ENCODE measurements at regions not wholly inside any gene's neighbourhood (a gene's known extent, or its start where the extent isn't known, plus 50 kb on each side); places are given as distances from the start of the nearest gene placed in this dataset.

DNA sequence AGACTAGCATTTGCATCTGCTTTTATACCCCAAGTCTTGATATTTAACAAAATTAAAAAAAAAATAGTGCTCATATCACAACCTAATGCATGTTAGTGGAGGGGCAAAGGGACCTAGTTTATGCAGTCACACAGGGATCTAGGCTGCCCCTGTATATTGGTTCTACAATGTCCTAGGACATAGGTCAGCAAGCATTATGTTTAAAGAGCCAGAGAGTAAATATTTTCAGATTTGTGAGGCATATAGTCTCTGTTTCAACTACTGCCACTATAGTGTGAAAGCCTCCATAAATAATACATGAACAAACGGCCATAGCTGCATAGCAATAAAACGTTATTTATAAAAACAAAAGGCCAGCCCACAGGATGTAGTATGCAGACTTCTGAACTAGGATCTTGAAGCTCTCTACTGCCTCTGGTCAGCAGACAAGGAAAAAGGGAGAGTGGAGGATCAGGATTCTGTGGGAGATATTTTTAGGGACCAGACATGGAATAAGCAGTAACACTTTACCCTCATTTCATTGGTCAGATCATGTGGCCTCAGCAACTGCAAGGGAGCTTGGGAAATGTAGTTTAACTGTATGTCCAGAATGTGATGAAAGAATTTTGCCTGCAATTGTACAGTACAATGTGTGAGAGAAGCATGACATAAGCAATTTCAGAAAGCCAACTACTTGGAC is 414.2 kb upstream of the SPTLC3 start:
- ATAC-seq (replicated peaks in 6 of 8), result peak; percentile 59 to 100 (median 97)
- no peak overlapping the region for H3K27ac ChIP-seq
- no peak overlapping the region for H3K4me3 ChIP-seq
- H3K4me1 ChIP-seq (replicated peaks in 1 of 2), result peaks cover 0 to 10% of the 10 kb centered on the region in 2 donors
- in situ Hi-C loops (cut with MboI; ENCODE audit: low pct_unique_long_range_greater_than_20kb in 2 of 9, low sequenced_read_pairs in 9 of 9, unreplicated experiment in 9 of 9), result no loop called here
- WGBS, 10 experiments, result 0 to 77% (median 49%) methylated on average over 1 to 2 of the region's 2 CpGs; no CpG with 5 or more reads in 3 of the 10 experiments

DNA sequence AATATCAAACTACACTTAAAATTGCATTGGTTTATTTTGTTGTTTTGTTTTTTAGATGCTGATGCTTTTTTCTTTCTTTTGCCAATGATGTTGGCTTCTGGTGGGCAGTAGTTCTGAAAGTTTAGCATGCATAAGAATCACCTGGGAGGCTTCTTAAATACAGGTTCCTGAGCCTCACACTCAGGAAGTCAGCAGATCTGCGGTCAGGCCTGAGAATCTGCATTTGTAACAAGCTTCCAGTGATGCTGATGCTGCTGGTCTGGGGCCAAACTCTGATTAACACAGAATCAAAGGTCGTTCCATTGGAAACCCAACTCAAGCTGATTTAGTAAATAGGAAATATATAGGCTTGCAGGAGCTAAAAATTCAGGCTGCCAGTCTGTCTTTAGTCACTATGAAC is 412.9 kb upstream of the SPTLC3 start:
- Histone ChIP-seq H3K27ac (no peak overlapping the region), H3K4me1 (replicated peaks in 1 of 2) (peaks cover 0 to 10% of the 10 kb centered on the region in 2 donors), H3K4me3 (no peak overlapping the region)
- 0 to 100% (median 69%) methylated on average over 1 to 2 of the region's 2 CpGs; no CpG with 5 or more reads in 3 of the 10 experiments for WGBS, 10 experiments
- ATAC-seq (replicated peaks in 6 of 8), result no peak
- in situ Hi-C loops (cut with MboI; ENCODE audit: low pct_unique_long_range_greater_than_20kb in 2 of 9, low sequenced_read_pairs in 9 of 9, unreplicated experiment in 9 of 9), result no loop called here

DNA sequence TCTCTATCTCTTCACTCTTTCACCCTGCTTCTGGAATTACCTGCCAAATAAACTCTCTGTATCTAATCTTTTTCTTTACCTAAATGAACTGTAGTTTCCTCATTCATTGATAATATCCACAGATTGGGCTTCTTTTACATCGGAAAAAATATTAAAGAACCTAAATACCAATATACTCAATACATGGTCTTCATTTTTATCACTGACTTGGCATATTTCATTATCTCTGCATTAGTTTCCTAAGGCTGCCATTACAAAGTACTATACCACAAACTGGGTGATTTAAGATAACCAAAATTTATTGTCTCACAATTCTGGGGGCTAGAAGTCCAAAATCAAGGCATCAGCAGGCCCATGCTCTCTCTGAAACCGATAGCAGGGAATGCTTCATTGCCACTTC is 411.9 kb upstream of the SPTLC3 start:
- H3K27ac ChIP-seq, result no peak overlapping the region
- H3K4me3 ChIP-seq, result no peak overlapping the region
- WGBS, 10 experiments, result 0 to 100% (median 58%) methylated on average over 1 to 2 of the region's 2 CpGs; no CpG with 5 or more reads in 2 of the 10 experiments
- no peak for ATAC-seq (replicated peaks in 6 of 8)
- in situ Hi-C loops (cut with MboI; ENCODE audit: low pct_unique_long_range_greater_than_20kb in 2 of 9, low sequenced_read_pairs in 9 of 9, unreplicated experiment in 9 of 9), result no loop called here
- peaks cover 0 to 10% of the 10 kb centered on the region in 2 donors for H3K4me1 ChIP-seq (replicated peaks in 1 of 2)

DNA sequence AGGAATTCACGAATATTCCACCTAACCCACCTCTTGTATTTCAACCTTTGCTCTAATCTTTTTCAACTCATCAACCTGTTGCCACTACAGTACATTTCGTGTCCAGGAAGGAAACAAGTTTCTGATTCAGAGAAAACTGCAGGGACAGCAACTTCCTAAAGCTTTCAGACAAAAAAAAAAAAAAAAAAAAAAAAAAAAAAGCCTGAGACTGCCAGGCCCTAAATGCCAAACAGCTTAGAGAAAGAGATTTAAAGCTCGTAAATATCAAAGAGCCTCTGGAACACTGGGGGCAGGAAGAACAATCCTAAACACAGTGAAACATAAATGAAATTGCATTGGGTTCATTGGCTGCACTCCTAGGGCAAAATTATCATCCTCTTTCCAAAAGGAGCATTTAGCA is 411.2 kb upstream of the SPTLC3 start:
- 0 to 100% (median 55%) methylated on average over 1 to 3 of the region's 3 CpGs for whole genome bisulfite sequencing, 10 experiments
- in situ Hi-C loops (cut with MboI; ENCODE audit: low pct_unique_long_range_greater_than_20kb in 2 of 9, low sequenced_read_pairs in 9 of 9, unreplicated experiment in 9 of 9), result no loop called here
- ATAC-seq (replicated peaks in 6 of 8), result no peak
- Histone ChIP-seq H3K4me3 (no peak overlapping the region), H3K4me1 (replicated peaks in 1 of 2) (peaks cover 0 to 10% of the 10 kb centered on the region in 2 donors), H3K27ac (no peak overlapping the region)

DNA sequence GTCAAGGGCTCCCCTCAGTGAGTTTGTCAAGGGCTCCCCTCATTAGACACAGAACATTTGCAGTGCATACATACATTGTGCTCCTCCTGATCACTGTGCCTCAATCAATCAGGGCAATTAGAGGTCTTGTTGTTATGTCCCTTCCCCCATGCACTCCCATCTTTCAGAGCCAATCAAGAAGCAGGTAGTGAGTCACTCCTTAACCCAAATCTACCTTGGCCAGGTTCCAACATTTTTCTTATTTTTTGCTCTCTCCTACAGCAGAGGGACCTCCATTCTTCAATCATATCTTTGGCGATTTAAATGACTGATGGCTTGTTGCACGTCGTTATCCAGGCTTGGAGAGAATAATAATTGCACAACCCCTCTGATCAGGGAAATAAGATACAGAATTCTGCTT is 409.9 kb upstream of the SPTLC3 start:
- no peak overlapping the region for H3K27ac ChIP-seq
- no peak overlapping the region for H3K4me3 ChIP-seq
- peaks cover 0 to 10% of the 10 kb centered on the region in 2 donors for H3K4me1 ChIP-seq (replicated peaks in 1 of 2)
- WGBS, 10 experiments, result 0 to 93% (median 53%) methylated on average over 1 to 3 of the region's 3 CpGs; no CpG with 5 or more reads in 2 of the 10 experiments
- in situ Hi-C loops (cut with MboI; ENCODE audit: low pct_unique_long_range_greater_than_20kb in 2 of 9, low sequenced_read_pairs in 9 of 9, unreplicated experiment in 9 of 9), result no loop called here
- no peak for ATAC-seq (replicated peaks in 6 of 8)

DNA sequence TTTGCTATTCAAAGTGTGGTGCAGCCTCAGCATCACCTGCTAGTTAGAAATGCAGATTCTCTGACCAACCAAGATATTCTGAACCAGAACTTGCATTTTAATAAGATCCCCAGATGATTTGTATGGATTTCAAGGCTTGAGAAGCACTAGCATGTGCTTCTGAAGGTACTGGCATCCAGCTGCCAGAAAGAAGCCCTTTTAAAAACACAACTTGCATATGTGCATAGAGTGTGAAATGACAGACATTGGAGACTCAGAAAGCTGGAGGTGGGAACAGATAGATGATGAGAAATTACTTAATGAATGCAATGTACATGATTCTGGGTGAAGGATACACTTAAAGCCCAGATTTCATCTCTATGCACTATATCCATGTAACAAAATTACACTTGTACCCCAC is 409.3 kb upstream of the SPTLC3 start:
- Histone ChIP-seq H3K4me1 (replicated peaks in 1 of 2) (peaks cover 0 to 8% of the 10 kb centered on the region in 2 donors), H3K27ac (no peak overlapping the region), H3K4me3 (no peak overlapping the region)
- in situ Hi-C loops (cut with MboI; ENCODE audit: low pct_unique_long_range_greater_than_20kb in 2 of 9, low sequenced_read_pairs in 9 of 9, unreplicated experiment in 9 of 9), result no loop called here
- peak in 3 of 8 experiments; percentile 78 to 79 (median 79) for ATAC-seq (replicated peaks in 6 of 8)

DNA sequence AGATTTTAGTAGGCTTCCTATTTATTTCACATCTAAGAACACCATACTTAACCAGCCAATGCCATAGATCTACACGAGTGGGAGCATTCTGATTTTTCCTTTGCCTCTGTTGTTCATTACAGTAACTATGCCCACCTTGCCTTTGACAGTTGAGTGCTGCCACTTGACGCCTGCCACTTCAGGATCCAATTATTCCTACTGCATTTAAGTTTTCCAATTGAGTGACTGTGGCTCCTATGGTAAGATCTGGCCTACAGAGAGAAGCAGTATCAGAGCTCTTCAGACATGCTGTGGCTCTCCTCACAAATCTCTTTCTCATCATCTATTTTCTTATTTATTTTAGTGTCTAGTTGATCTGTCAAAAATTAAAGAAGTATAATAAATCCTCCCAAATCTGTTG is 403.0 kb upstream of the SPTLC3 start:
- in situ Hi-C loops (cut with MboI; ENCODE audit: low pct_unique_long_range_greater_than_20kb in 2 of 9, low sequenced_read_pairs in 9 of 9, unreplicated experiment in 9 of 9), result no loop called here
- 0 to 100% (median 77%) methylated on average over 1 to 2 of the region's 2 CpGs; no CpG with 5 or more reads in 3 of the 10 experiments for WGBS, 10 experiments
- H3K27ac ChIP-seq, result no peak overlapping the region
- no peak overlapping the region for H3K4me3 ChIP-seq
- ATAC-seq (replicated peaks in 6 of 8), result no peak
- no peaks in the 10 kb centered on the region for H3K4me1 ChIP-seq (replicated peaks in 1 of 2)

DNA sequence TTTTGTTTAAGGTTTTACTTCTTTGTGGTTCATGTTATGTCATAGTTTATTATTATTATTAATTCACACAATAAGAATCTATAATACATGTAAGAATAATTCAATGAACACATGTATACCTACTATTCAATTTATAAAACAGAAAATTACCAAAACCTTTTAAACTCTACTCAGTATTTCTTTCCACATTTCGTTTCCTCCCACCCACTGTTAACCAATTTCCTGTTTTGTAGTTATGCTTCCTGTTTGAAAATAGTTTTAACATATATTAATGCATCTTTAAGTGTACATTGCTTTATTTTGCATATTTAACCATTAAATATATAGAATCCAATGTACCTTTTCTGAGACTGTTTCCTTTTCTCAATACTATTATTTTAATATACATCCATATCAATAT is 397.9 kb upstream of the SPTLC3 start:
- no peak overlapping the region for H3K4me3 ChIP-seq
- 0 to 88% (median 67%) methylated on average over 1 of the region's 1 CpG; no CpG with 5 or more reads in 1 of the 10 experiments for WGBS, 10 experiments
- ATAC-seq (replicated peaks in 6 of 8), result no peak
- H3K4me1 ChIP-seq (replicated peaks in 1 of 2), result no peaks in the 10 kb centered on the region
- no peak overlapping the region for H3K27ac ChIP-seq
- in situ Hi-C loops (cut with MboI; ENCODE audit: low pct_unique_long_range_greater_than_20kb in 2 of 9, low sequenced_read_pairs in 9 of 9, unreplicated experiment in 9 of 9), result no loop called here

DNA sequence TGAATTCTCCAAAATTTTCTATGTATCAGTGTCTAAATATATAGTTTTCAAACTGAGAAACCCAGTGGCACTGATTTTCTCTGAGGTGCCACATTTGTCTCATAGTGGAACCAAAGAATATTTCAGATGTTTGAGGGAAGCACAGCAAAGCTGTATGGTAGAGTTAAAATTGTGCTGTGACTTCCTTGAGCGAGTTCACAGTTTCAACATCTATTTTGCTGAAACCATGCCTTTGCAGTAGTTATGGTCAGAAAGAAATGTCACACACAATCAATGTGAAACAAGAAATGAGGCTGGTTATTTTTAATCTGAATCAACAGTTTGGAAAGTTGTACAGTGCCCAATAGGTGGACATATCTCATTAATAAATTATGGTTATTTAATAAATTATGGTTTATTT is 394.0 kb upstream of the SPTLC3 start:
- no peaks in the 10 kb centered on the region for H3K4me1 ChIP-seq (replicated peaks in 1 of 2)
- no peak overlapping the region for H3K27ac ChIP-seq
- in situ Hi-C loops (cut with MboI; ENCODE audit: low pct_unique_long_range_greater_than_20kb in 2 of 9, low sequenced_read_pairs in 9 of 9, unreplicated experiment in 9 of 9), result no loop called here
- no peak for ATAC-seq (replicated peaks in 6 of 8)
- WGBS, 10 experiments, result 0 to 100% (median 91%) methylated on average over 1 of the region's 1 CpG; no CpG with 5 or more reads in 3 of the 10 experiments
- no peak overlapping the region for H3K4me3 ChIP-seq

DNA sequence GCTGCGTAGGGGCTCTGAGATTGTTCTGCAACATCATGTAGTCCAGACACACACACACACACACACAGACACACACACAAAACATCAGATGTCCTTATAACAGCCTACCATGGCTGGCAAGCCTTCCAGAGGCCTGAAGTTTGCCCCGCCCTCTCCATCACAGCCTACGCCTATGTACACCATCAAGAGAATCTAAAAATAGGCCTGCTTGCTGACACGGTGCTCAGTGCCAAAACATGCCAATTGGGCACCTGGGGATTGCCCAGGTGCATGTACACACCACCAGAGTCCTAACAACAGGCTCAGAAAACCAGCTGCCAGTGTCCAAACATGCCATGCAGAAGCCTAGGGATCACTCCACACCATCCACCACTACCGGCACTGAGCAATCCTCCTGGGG is 391.7 kb upstream of the SPTLC3 start:
- Histone ChIP-seq H3K4me3 (no peak overlapping the region), H3K27ac (no peak overlapping the region), H3K4me1 (replicated peaks in 1 of 2) (no peaks in the 10 kb centered on the region)
- no peak for ATAC-seq (replicated peaks in 6 of 8)
- whole genome bisulfite sequencing, 10 experiments, result 14 to 100% (median 82%) methylated on average over 1 to 2 of the region's 5 CpGs; no CpG with 5 or more reads in 4 of the 10 experiments
- in situ Hi-C loops (cut with MboI; ENCODE audit: low pct_unique_long_range_greater_than_20kb in 2 of 9, low sequenced_read_pairs in 9 of 9, unreplicated experiment in 9 of 9), result no loop called here

DNA sequence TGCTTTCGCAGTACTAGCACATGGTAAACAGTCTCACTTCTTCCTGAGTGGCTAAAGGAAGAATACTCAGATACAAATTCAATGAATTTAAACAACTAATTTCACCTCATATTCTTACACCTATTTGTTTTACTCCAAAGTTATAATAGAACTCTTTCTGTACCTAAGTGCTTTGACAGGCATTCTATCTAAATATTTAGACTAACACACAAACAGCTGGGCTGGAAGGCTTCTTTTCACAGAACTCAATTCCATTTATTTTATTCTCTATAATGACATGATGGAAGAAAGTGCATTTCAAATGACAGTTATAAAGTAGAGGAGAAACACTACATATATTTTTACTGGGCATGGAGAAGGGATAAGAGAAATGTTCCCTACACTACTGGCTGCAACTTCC is 384.9 kb upstream of the SPTLC3 start:
- Histone ChIP-seq H3K4me3 (no peak overlapping the region), H3K27ac (no peak overlapping the region), H3K4me1 (replicated peaks in 1 of 2) (no peaks in the 10 kb centered on the region)
- ATAC-seq (replicated peaks in 6 of 8), result no peak
- in situ Hi-C loops (cut with MboI; ENCODE audit: low pct_unique_long_range_greater_than_20kb in 2 of 9, low sequenced_read_pairs in 9 of 9, unreplicated experiment in 9 of 9), result no loop called here
- 0 to 100% (median 84%) methylated on average over 1 of the region's 1 CpG; no CpG with 5 or more reads in 2 of the 10 experiments for WGBS, 10 experiments

DNA sequence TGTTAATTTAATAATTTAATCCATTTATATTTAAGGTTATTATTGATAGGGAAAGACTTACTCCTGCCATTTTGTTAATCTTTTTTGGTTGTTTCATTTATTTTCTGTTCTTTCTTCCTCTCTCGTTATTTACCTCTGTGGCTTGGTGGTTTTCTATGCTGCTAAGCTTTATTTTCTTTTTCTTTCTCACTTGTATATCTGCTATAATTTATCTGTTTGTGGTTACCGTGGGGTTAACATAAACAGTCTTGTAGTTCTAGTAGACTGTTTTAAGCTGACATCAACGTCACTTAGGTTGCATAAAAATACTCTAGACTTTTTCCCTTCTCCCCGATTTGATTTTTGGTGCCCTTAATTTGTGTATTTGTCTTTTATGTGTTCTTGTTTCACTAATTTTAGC is 381.3 kb upstream of the SPTLC3 start:
- Histone ChIP-seq H3K27ac (no peak overlapping the region), H3K4me1 (replicated peaks in 1 of 2) (peaks cover 0 to 2% of the 10 kb centered on the region in 2 donors), H3K4me3 (no peak overlapping the region)
- in situ Hi-C loops (cut with MboI; ENCODE audit: low pct_unique_long_range_greater_than_20kb in 2 of 9, low sequenced_read_pairs in 9 of 9, unreplicated experiment in 9 of 9), result no loop called here
- 4 to 90% (median 75%) methylated on average over 3 to 4 of the region's 4 CpGs for WGBS, 10 experiments
- ATAC-seq (replicated peaks in 6 of 8), result no peak

DNA sequence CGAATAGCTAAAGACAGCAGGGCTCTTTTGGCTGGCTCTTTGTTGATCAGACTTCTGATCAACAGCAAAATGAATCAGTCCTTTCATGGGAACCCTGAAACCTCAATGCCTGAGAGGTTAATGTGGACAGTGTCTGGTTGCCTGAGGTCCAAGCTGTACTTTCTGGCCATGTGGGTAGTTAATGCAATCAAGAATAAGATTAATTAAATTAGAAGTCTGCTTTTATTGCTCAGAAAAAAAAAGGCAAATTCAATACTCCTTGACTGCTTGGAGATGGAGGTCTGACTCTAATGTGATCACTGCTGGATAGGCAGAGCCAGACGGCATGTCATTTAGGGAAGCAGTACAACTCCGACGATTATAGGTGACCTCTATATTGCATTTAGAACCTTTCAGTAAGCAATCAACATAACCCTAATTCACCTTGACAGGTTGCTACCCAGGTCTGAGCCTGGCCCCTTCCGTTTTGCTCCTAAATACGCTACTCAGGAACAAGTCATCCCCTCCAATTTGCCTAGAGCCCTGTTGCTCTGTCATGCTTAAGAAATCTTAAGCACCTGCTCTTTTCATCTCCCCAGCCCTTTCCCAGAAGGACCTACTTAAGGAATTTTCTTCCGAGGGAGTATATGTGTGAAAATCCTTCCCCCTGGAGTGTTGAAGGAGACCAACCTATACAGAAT is 370.0 kb upstream of the SPTLC3 start:
- no peak overlapping the region for H3K27ac ChIP-seq
- in situ Hi-C loops (cut with MboI; ENCODE audit: low pct_unique_long_range_greater_than_20kb in 2 of 9, low sequenced_read_pairs in 9 of 9, unreplicated experiment in 9 of 9), result no loop called here
- WGBS, 10 experiments, result 26 to 94% (median 69%) methylated on average over 1 to 5 of the region's 7 CpGs
- H3K4me1 ChIP-seq (replicated peaks in 1 of 2), result peaks cover 0 to 13% of the 10 kb centered on the region in 2 donors
- ATAC-seq (replicated peaks in 6 of 8), result peak in 2 of 8 experiments; percentile 38 to 47
- no peak overlapping the region for H3K4me3 ChIP-seq

DNA sequence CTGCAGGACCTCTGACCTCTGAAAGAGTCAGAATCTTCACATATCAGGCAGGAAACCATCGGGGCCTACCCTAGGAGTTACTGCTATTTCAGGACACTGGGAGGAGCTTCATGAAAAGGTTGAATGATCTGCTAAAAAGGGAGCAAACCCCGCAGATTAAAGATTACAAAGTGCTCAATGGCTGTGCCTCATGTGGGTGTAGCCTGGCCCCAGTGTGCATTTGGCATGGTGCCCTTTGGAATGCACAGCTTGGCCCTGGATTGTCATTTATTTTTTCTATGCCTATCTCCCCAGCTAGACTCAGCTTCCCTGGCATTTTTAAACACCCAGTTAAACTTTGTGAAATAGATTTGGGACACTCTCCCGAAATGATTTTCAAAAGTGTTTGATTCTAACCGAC is 368.5 kb upstream of the SPTLC3 start:
- 0 to 100% (median 45%) methylated on average over 1 to 4 of the region's 4 CpGs for WGBS, 10 experiments
- no peak overlapping the region for H3K27ac ChIP-seq
- no peak overlapping the region for H3K4me3 ChIP-seq
- ATAC-seq (replicated peaks in 6 of 8), result no peak
- peaks cover 0 to 22% of the 10 kb centered on the region in 2 donors for H3K4me1 ChIP-seq (replicated peaks in 1 of 2)
- in situ Hi-C loops (cut with MboI; ENCODE audit: low pct_unique_long_range_greater_than_20kb in 2 of 9, low sequenced_read_pairs in 9 of 9, unreplicated experiment in 9 of 9), result no loop called here
